ENCODE measurements at regions not wholly inside any gene's neighbourhood (a gene's known extent, or its start where the extent isn't known, plus 50 kb on each side); places are given as distances from the start of the nearest gene placed in this dataset.

DNA sequence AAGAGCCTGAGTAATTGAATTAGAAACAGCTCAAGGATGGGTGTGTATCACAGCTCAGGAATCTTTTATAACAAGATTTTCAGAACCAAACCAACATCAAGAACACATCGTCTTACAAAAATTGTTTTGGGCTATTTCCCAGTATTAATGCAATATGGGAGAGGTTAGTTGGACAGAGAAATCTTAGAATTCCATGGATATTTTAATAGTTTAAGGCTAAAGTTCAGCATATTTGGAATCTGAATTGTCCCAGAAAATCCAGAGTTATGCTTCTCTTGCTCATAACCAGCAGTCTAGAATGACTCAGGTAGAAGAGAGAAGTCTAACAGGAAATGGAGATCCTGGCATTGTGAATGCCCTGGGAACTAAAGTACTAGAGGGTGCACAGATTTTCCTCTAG, 74.6 kb downstream of the ADM start:
- DNase-seq (ENCODE audit: extremely low read depth, low read depth), result no peak
- TF ChIP-seq, protein P1, sequence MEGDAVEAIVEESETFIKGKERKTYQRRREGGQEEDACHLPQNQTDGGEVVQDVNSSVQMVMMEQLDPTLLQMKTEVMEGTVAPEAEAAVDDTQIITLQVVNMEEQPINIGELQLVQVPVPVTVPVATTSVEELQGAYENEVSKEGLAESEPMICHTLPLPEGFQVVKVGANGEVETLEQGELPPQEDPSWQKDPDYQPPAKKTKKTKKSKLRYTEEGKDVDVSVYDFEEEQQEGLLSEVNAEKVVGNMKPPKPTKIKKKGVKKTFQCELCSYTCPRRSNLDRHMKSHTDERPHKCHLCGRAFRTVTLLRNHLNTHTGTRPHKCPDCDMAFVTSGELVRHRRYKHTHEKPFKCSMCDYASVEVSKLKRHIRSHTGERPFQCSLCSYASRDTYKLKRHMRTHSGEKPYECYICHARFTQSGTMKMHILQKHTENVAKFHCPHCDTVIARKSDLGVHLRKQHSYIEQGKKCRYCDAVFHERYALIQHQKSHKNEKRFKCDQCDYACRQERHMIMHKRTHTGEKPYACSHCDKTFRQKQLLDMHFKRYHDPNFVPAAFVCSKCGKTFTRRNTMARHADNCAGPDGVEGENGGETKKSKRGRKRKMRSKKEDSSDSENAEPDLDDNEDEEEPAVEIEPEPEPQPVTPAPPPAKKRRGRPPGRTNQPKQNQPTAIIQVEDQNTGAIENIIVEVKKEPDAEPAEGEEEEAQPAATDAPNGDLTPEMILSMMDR (IDR thresholded peaks at IDR 0.05; ENCODE audit: low read depth, low read length), result no peak

DNA sequence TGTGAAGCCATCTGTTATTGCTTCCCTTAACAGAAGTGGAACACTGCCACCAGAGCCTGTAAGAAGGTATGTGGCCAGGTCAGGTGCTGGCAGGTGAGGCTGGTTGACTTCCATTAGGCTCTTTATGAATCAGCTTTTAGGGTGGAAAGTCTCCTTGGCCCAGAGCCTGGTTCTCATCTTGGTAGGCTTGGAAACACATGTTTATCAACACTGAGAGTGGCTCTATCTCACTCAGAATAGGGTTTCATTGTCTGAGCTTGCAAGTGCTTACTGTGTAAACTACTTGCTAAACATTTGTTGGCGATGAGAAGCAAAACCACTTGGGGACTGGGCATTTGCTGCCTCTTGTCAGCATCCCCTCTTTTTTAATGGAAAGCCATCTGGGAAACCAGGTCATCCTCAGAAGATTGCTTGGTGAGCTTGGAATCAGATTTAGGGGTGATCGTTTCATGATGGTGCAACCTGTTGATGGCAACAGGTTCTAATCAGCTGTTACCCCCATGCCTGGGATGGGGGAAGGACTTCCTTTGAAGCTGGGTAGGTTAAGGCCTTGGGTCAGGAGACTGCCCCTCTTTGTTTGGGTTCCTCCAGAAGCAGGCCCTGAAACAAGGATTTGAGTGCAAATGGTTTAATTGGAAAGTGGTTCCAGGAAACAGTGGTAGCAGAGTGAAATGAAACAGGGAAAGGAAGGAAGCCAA, 75.0 kb upstream of the AMPD3 start:
- DNase-seq (ENCODE audit: extremely low read depth, low read depth), result no peak
- TF ChIP-seq, protein P1 (IDR thresholded peaks at IDR 0.05; ENCODE audit: low read depth, low read length), result no peak

DNA sequence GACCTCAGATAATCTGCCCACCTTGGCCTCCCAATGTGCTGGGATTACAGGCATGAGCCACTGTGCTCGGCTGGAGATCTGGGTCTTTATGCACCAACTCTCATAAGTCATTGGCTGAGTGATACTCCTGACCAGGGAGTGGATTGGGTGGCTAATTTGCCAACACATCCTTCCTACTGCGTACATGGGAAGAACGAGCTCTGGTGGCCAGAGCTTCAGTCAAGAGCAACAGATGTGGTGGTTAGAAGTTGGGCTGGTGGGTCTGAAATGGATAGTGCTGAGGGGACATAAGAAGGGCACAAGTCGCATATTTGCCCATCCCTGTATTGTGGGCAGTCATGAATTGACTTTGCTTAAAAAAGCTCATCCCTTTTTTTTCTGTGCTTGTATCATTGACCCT, 74.1 kb upstream of the AMPD3 start:
- TF ChIP-seq, protein P1 (IDR thresholded peaks at IDR 0.05; ENCODE audit: low read depth, low read length), result no peak
- no peak for DNase-seq (ENCODE audit: extremely low read depth, low read depth)

DNA sequence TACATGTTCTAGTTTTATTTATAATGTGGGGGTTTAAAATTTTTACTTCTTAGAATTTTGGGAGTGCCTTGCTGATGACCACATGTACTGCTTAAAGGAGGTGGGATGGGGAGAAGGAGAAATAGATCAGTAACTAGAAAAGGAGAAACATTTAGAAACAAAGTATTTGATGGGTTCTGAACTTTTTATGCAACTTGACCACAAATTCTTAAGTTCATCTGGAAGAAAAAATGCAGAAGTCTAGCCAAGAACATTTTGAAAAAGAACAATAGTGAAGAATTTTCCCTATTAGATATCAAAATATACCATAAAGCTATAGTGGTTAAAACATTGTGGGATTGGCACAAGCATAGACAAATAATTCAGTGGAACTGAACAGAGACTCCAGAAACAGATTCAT, 73.3 kb upstream of the AMPD3 start:
- TF ChIP-seq, protein P1 (IDR thresholded peaks at IDR 0.05; ENCODE audit: low read depth, low read length), result no peak
- no peak for DNase-seq (ENCODE audit: extremely low read depth, low read depth)

DNA sequence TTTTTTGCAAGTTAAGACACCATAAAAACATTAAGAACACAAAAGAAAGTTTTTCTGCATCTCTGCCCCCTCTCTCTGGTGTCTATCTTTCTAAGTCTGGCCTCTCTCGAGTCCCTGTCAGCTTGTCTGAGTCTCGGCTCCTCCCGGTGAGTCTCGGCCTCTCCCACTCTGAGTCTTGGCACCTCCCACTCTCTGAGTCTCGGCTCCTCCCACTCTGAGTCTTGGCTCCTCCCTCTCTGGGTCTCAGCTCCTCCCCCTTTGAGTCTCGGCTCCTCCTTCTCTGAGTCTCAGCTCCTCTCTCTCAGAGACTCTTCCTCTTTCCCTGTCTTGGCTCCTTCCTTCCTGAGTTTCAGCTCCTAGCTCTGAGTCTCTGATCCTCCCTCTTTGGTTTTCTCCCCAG, 72.5 kb upstream of the AMPD3 start:
- DNase-seq (ENCODE audit: extremely low read depth, low read depth), result no peak
- TF ChIP-seq, protein P1 (IDR thresholded peaks at IDR 0.05; ENCODE audit: low read depth, low read length), result no peak

DNA sequence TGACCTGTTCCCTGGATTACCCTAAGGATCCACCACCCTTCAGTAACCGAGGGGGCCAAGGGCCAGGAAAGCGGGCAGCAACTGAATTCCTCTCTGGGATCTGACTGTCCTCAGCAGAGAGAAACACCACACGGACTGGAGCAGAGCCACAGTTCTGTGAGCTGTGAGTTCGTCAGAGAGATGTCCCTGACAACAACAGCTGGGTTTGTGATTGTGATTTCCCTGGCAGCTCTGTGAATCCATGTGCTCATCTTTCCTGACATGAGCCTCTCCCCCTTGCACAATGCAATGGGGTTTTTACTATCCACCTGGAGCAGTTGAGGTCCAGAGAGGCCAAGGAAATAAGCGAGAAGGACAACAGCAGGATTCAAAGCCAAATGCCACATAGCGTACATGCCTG, 69.4 kb upstream of the AMPD3 start:
- TF ChIP-seq, protein P1 (IDR thresholded peaks at IDR 0.05; ENCODE audit: low read depth, low read length), result no peak
- DNase-seq (ENCODE audit: extremely low read depth, low read depth), result no peak

DNA sequence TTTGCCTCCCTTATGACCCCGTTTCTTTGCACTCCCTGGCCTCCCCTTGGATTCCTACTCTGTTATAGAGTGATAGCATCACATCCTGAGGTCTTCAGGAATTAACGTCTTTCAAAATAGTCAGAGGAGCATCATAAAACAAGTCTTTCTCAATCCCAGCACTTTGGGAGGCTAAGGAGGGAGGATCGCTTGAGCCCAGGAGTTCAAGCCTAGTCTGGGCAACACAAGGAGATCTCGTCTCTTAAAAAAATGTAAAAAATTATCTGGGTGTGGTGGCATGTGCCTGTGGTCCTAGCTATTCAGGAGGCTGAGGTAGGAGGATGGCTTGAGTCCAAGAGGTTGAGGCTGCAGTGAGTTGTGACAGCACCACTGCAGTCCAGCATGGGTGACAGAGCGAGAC, 68.7 kb upstream of the AMPD3 start:
- no peak for DNase-seq (ENCODE audit: extremely low read depth, low read depth)
- TF ChIP-seq, protein P1 (IDR thresholded peaks at IDR 0.05; ENCODE audit: low read depth, low read length), result no peak
